ENCODE measurements at regions not wholly inside any gene's neighbourhood (a gene's known extent, or its start where the extent isn't known, plus 50 kb on each side); places are given as distances from the start of the nearest gene placed in this dataset.

DNA sequence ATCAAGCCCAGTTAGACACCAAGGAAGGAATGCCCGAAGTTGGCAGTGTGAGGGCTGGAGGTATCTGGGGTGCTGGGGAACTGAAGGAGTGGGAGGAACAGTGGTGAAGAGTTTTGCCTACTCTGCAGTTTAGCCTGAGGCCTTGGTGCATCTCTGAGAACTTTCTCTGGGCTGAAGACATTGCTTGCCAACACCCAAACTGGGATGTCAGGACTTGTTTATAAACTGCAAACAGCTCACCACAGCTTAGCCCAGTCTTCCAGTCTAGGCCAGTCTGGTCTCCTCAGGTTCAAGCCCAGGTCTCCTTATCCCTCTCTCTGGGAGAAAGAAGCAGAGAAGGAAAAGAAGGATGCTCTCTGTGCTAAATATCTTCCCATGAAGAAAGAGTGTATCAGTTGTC, 68.0 kb upstream of the BOC start:
- TF ChIP-seq FOXM1 (IDR thresholded peaks at IDR 0.05; ENCODE audit: borderline replicate concordance): no peak
- no peak for TF ChIP-seq CTBP1 (IDR thresholded peaks at IDR 0.05; ENCODE audit: borderline replicate concordance)
- TF ChIP-seq BHLHE40 (IDR thresholded peaks at IDR 0.05; ENCODE audit: borderline replicate concordance): no peak
- TF ChIP-seq HDGF (IDR thresholded peaks at IDR 0.05; ENCODE audit: borderline replicate concordance): no peak
- no peak for TF ChIP-seq ARNT (IDR thresholded peaks at IDR 0.05)
- no peak for TF ChIP-seq TARDBP (IDR thresholded peaks at IDR 0.05)
- no peak for TF ChIP-seq L3MBTL2 (conservative IDR thresholded peaks at IDR 0.05)
- TF ChIP-seq SUZ12 (IDR thresholded peaks at IDR 0.05): no peak
- ChIA-PET CTCF (no interaction called here), POLR2A (no interaction called here)
- no peak for DNase-seq (ENCODE audit: extremely low spot score)

DNA sequence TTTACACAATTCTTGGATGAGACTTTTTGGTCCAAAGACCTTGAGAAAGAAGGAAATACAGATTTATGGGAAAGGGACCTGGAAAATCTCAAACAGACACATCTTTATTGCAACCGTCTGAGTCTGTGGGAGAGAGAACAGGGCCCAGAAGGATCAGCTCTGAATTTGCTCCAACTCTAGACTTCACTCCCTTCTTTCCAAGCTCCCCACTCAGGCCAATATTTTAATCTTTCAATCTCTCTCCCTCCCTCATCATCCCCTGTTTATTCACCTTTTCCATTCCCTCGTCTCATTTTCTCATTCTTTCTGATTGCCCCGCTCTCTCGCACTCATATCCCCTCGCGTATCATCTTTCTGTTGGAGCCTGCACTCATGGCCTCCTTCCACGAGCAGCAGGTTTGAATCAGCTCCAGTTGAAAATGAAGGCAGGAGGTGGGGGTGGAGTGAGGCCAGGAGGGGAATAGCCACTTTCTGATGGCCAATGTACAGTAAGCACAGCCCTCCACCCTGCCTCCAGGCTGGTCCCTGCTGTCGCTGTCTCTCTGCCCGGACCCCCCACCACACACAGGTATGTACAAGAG, 63.6 kb upstream of the BOC start:
- ChIA-PET CTCF (interaction anchor here (0.6 to 2.4 kb wide), 2 partner anchors 12 to 20 kb away, joined by 3 to 6 read pairs; no protein-coding TSS in a partner anchor), POLR2A (interaction anchor here (2.5 kb wide), 1 partner anchor 63 kb away, joined by 10 read pairs; the partner anchor contains the start of gene BOC)
- no peak for DNase-seq (ENCODE audit: extremely low spot score)
- TF ChIP-seq LEF1 (IDR thresholded peaks at IDR 0.05; ENCODE audit: borderline replicate concordance): no peak
- TF ChIP-seq ELF4 (IDR thresholded peaks at IDR 0.05): no peak
- TF ChIP-seq CTBP1 (IDR thresholded peaks at IDR 0.05; ENCODE audit: borderline replicate concordance): no peak
- TF ChIP-seq TARDBP (IDR thresholded peaks at IDR 0.05): no peak
- no peak for TF ChIP-seq SP1 (IDR thresholded peaks at IDR 0.05)
- TF ChIP-seq SUZ12 (IDR thresholded peaks at IDR 0.05): no peak
- TF ChIP-seq HDGF (IDR thresholded peaks at IDR 0.05; ENCODE audit: borderline replicate concordance): no peak
- no peak for TF ChIP-seq FOXM1 (IDR thresholded peaks at IDR 0.05; ENCODE audit: borderline replicate concordance)
- TF ChIP-seq ARNT (IDR thresholded peaks at IDR 0.05): no peak
- TF ChIP-seq NFRKB (IDR thresholded peaks at IDR 0.05): no peak
- no peak for TF ChIP-seq L3MBTL2 (conservative IDR thresholded peaks at IDR 0.05)
- TF ChIP-seq ZNF384 (IDR thresholded peaks at IDR 0.05): no peak
- TF ChIP-seq BHLHE40 (IDR thresholded peaks at IDR 0.05; ENCODE audit: borderline replicate concordance): no peak

DNA sequence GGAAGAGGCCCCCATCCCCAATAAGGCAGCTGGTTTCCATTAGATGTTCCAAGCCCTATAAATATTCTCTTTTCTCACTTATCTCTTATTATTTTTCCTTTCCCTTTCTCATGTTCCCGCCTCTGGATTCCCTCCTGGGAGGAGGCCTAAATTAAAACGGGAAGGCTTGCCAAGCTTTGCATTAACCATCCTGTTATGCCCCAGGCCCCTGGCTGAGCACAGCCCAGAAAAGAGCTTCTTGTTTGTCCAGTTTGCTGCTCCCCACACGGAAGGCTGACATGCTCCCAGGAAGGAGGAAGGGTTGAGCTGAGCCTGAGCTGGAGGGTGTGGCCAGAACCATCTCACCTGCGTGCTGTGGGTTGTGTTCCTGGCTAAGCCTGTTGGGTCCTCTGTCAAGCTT, 63.1 kb upstream of the BOC start:
- no peak for TF ChIP-seq FOXM1 (IDR thresholded peaks at IDR 0.05; ENCODE audit: borderline replicate concordance)
- TF ChIP-seq BHLHE40 (IDR thresholded peaks at IDR 0.05; ENCODE audit: borderline replicate concordance): no peak
- TF ChIP-seq L3MBTL2 (conservative IDR thresholded peaks at IDR 0.05): no peak
- no peak for TF ChIP-seq CTBP1 (IDR thresholded peaks at IDR 0.05; ENCODE audit: borderline replicate concordance)
- no peak for TF ChIP-seq NFRKB (IDR thresholded peaks at IDR 0.05)
- no peak for TF ChIP-seq SP1 (IDR thresholded peaks at IDR 0.05)
- no peak for TF ChIP-seq LEF1 (IDR thresholded peaks at IDR 0.05; ENCODE audit: borderline replicate concordance)
- no peak for TF ChIP-seq HDGF (IDR thresholded peaks at IDR 0.05; ENCODE audit: borderline replicate concordance)
- TF ChIP-seq ARNT (IDR thresholded peaks at IDR 0.05): no peak
- no peak for TF ChIP-seq ELF4 (IDR thresholded peaks at IDR 0.05)
- no peak for TF ChIP-seq ZNF384 (IDR thresholded peaks at IDR 0.05)
- no peak for TF ChIP-seq TARDBP (IDR thresholded peaks at IDR 0.05)
- TF ChIP-seq FOXK2 (IDR thresholded peaks at IDR 0.05): no peak
- TF ChIP-seq SUZ12 (IDR thresholded peaks at IDR 0.05): no peak
- TF ChIP-seq FOXA1 (IDR thresholded peaks at IDR 0.05): no peak
- TF ChIP-seq, protein P1, sequence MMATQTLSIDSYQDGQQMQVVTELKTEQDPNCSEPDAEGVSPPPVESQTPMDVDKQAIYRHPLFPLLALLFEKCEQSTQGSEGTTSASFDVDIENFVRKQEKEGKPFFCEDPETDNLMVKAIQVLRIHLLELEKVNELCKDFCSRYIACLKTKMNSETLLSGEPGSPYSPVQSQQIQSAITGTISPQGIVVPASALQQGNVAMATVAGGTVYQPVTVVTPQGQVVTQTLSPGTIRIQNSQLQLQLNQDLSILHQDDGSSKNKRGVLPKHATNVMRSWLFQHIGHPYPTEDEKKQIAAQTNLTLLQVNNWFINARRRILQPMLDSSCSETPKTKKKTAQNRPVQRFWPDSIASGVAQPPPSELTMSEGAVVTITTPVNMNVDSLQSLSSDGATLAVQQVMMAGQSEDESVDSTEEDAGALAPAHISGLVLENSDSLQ (IDR thresholded peaks at IDR 0.05): no peak
- ChIA-PET CTCF (interaction anchor here (0.9 to 2.4 kb wide), 2 partner anchors 12 to 21 kb away, joined by 4 to 6 read pairs; no protein-coding TSS in a partner anchor), POLR2A (interaction anchor here (2.5 kb wide), 1 partner anchor 63 kb away, joined by 10 read pairs; the partner anchor contains the start of gene BOC)
- no peak for DNase-seq (ENCODE audit: extremely low spot score)

DNA sequence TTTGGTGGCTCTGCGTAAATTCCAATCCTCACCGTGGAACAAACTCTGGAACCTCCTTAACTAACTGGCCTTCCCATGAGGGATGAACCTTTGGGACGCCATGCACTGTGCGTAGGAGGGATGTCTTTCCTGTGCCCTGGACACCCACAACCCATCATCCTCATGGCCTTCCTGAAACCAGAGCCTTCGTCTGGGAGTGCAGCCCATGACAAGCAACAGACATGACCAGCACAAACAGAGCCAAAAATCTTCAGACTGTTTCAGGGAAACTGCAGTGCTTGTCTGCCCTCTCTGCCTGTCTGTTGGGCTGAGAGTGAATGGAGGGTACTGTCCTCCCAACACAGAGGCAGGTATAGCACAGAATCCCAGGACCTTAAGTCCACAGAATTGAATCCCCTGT, 61.1 kb upstream of the BOC start:
- CTCF ChIA-PET: no interaction called here
- TF ChIP-seq FOXK2 (IDR thresholded peaks at IDR 0.05) (no peak), L3MBTL2 (conservative IDR thresholded peaks at IDR 0.05) (no peak), ZNF384 (IDR thresholded peaks at IDR 0.05) (no peak), SP1 (IDR thresholded peaks at IDR 0.05) (no peak), SUZ12 (IDR thresholded peaks at IDR 0.05) (no peak), TARDBP (IDR thresholded peaks at IDR 0.05) (no peak), FOXA1 (IDR thresholded peaks at IDR 0.05) (no peak), LEF1 (IDR thresholded peaks at IDR 0.05; ENCODE audit: borderline replicate concordance) (no peak)
- no peak for DNase-seq (ENCODE audit: extremely low spot score)
- POLR2A ChIA-PET: no interaction called here

DNA sequence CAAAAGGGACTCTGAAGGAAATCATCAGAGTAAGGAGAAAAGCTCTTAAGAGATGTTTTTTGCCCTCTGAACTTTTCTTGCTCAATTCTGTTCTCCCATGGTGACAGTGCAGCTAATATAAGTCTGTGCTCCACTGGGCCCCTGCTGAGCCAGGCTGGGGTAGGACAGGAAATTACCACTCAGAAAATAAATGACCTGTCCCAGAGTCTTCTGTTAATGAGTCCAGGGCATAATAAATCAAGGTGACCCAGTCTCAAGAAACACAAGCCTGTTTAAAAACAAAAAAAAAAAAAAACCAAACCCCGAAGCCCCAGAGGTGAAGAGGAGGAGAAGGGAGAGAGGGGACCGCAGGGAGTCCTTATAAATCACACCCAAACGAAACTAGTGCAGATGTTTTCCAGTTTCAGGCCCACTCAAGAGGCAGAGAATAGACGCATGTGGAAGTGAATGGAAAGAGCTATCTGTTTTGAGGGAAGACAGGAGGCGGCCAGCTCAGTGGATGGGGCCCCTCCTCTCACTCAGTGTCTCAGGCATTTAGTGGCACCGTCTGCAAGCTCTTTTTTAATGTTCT, 59.8 kb upstream of the BOC start:
- DNase-seq (ENCODE audit: extremely low spot score): peak; percentile 72
- TF ChIP-seq, protein P1 (IDR thresholded peaks at IDR 0.05): peak; percentile 90
- no peak for TF ChIP-seq ARNT (IDR thresholded peaks at IDR 0.05)
- no peak for TF ChIP-seq SUZ12 (IDR thresholded peaks at IDR 0.05)
- peak; percentile 92 for TF ChIP-seq ZNF384 (IDR thresholded peaks at IDR 0.05)
- peak; percentile 75 for TF ChIP-seq CTBP1 (IDR thresholded peaks at IDR 0.05; ENCODE audit: borderline replicate concordance)
- no peak for TF ChIP-seq SP1 (IDR thresholded peaks at IDR 0.05)
- TF ChIP-seq NFRKB (IDR thresholded peaks at IDR 0.05): no peak
- TF ChIP-seq HDGF (IDR thresholded peaks at IDR 0.05; ENCODE audit: borderline replicate concordance): no peak
- TF ChIP-seq L3MBTL2 (conservative IDR thresholded peaks at IDR 0.05): no peak
- TF ChIP-seq FOXA1 (IDR thresholded peaks at IDR 0.05): no peak
- TF ChIP-seq TARDBP (IDR thresholded peaks at IDR 0.05): no peak
- ChIA-PET POLR2A (interaction anchor here (1.0 to 1.1 kb wide), 2 partner anchors 17 to 60 kb away, joined by 3 to 4 read pairs; partner anchors contain the start of gene BOC), CTCF (interaction anchor here (1.1 to 1.7 kb wide), 4 partner anchors 10 to 116 kb away, joined by 4 to 5 read pairs (median 4); no protein-coding TSS in a partner anchor)

DNA sequence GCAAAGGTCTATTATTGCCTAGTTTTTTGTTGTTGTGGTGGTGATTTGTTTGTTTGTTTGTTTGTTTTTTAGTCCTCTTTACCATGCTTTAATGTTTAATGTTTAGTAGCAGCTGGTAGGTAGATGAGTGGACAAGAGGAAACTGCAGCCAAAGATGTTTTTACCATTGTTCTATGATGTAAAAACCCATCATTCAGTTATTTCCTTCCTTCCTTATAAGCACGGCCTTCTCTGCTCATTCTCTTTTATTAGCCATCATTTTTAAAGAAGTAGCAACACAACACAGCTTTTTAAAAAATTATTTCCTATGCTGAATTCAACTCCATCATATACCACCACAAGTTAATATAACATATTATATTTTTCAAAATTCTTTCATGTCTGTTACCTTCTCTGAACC, 58.5 kb upstream of the BOC start:
- ChIA-PET POLR2A (no interaction called here), CTCF (interaction anchor here (1.7 kb wide), 1 partner anchor 9 kb away, joined by 4 read pairs; no protein-coding TSS in a partner anchor)
- DNase-seq (ENCODE audit: extremely low spot score): no peak
- TF ChIP-seq L3MBTL2 (conservative IDR thresholded peaks at IDR 0.05): no peak
- no peak for TF ChIP-seq ARNT (IDR thresholded peaks at IDR 0.05)
- TF ChIP-seq, protein P1 (IDR thresholded peaks at IDR 0.05): no peak
- no peak for TF ChIP-seq HDGF (IDR thresholded peaks at IDR 0.05; ENCODE audit: borderline replicate concordance)
- no peak for TF ChIP-seq ELF4 (IDR thresholded peaks at IDR 0.05)
- TF ChIP-seq TARDBP (IDR thresholded peaks at IDR 0.05): no peak
- no peak for TF ChIP-seq SP1 (IDR thresholded peaks at IDR 0.05)
- no peak for TF ChIP-seq ZNF384 (IDR thresholded peaks at IDR 0.05)
- TF ChIP-seq SUZ12 (IDR thresholded peaks at IDR 0.05): no peak
- no peak for TF ChIP-seq FOXA1 (IDR thresholded peaks at IDR 0.05)

Data from HEK293T (cell line).